GM06990 (cell line): ENCODE measurements at regions not wholly inside any gene's neighbourhood (a gene's known extent, or its start where the extent isn't known, plus 50 kb on each side); places are given as distances from the start of the nearest gene placed in this dataset.

Experiments
- DNase-seq: peaks from one replicate; pipeline ENCODE4 v3.0.0-alpha.2; 2011; ENCODE audit not compliant: insufficient read length; ENCODE audit errors: extremely low read depth
- H3K27me3 ChIP-seq: replicated peaks from 2 replicates; pipeline ENCODE4 v1.6.0; 2011; ENCODE audit warnings: low read length; ENCODE audit not compliant: control insufficient read depth, insufficient read depth
- H3K36me3 ChIP-seq: 2 replicates; pipeline ENCODE4 v1.5.1; 2011; ENCODE audit warnings: low read length; ENCODE audit not compliant: control insufficient read depth, insufficient read depth
- H3K4me3 ChIP-seq: replicated peaks from 2 replicates; pipeline ENCODE4 v1.5.1; 2011; ENCODE audit warnings: low read depth, mild to moderate bottlenecking, control low read depth, low read length
- TF ChIP-seq, protein P1 (sequence below): IDR thresholded peaks from 2 replicates; pipeline ENCODE4 v1.5.1; 2011; ENCODE audit warnings: low read length, control low read depth, mild to moderate bottlenecking, inconsistent platforms; ENCODE audit not compliant: insufficient read depth, poor library complexity, severe bottlenecking

- H3K27me3 ChIP-seq: no peaks in the 10 kb centered on the region
- no peaks in the 10 kb centered on the region for H3K36me3 ChIP-seq
- TF ChIP-seq, protein P1, sequence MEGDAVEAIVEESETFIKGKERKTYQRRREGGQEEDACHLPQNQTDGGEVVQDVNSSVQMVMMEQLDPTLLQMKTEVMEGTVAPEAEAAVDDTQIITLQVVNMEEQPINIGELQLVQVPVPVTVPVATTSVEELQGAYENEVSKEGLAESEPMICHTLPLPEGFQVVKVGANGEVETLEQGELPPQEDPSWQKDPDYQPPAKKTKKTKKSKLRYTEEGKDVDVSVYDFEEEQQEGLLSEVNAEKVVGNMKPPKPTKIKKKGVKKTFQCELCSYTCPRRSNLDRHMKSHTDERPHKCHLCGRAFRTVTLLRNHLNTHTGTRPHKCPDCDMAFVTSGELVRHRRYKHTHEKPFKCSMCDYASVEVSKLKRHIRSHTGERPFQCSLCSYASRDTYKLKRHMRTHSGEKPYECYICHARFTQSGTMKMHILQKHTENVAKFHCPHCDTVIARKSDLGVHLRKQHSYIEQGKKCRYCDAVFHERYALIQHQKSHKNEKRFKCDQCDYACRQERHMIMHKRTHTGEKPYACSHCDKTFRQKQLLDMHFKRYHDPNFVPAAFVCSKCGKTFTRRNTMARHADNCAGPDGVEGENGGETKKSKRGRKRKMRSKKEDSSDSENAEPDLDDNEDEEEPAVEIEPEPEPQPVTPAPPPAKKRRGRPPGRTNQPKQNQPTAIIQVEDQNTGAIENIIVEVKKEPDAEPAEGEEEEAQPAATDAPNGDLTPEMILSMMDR: no peak
- H3K4me3 ChIP-seq: no peak overlapping the region
- DNase-seq: no peak
Measured at GRCh38 chr2:66821168-66821567, 386.2 kb downstream of the MEIS1 start.

DNA sequence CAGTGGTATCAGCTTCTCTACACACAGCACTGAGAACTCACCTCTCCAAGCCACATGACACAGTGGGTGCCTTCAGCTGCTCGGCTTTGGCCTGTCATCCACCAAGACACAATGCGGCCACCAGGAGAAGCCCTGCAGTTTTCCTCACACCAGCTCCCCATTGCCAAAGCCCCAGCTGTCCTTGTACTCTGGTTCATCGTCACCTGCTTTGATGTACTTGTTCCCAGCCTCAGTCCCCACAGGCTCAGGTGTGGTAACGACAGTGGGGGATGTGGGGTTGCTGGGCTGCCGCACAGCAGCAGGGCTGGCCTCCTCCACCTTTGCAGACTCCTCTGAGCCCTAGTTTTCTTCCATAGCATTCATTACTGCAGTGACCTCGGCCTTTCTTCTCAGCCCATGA is 387.3 kb downstream of the MEIS1 start:
- H3K4me3 ChIP-seq: no peak overlapping the region
- DNase-seq: no peak
- no peaks in the 10 kb centered on the region for H3K27me3 ChIP-seq
- TF ChIP-seq, protein P1: no peak
- no peaks in the 10 kb centered on the region for H3K36me3 ChIP-seq

DNA sequence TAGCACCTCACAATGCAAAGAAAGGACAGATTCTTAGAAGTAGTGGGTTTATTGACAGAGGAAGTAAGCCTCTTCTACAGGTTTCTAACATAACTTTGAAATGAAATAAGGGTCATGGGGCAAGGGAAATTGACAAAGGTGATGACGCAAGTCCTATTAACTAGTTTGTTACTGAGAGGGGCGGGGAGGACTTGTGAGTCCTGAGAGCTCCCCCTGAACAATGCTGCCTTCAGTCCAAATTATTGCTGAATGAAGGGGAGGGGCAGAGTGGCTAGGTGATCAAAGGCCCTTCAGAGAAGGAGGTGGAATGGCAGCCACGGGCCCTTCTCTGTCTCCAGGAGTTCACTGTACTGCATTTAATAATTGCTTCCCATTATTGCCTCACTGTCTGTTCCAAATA is 390.0 kb downstream of the MEIS1 start:
- H3K36me3 ChIP-seq: no peaks in the 10 kb centered on the region
- no peak overlapping the region for H3K4me3 ChIP-seq
- TF ChIP-seq, protein P1: no peak
- DNase-seq: no peak
- no peaks in the 10 kb centered on the region for H3K27me3 ChIP-seq

- TF ChIP-seq, protein P1: no peak
- Histone ChIP-seq H3K27me3 (no peaks in the 10 kb centered on the region), H3K4me3 (no peak overlapping the region), H3K36me3 (no peaks in the 10 kb centered on the region)
- DNase-seq: no peak
Measured at GRCh38 chr2:66827851-66828250, 392.9 kb downstream of the MEIS1 start.

DNA sequence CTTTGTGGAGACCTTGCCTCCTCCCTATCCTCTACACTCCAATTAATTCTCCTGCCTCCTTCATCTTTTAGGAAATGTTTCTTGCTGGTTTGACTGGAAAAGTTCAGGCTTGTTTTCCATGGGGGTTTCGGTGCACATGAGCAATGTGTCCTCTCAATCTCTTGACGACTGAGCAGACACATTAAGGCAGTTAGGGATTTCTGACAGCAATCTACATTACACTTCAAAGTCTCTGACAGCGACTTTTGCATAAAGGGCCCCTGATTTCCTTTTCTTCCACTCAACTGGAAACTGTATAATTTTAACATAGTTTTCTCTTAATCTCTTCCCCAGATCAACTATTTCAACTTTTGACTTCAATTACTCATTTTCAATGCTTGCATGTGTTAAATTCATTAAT is 394.0 kb downstream of the MEIS1 start:
- DNase-seq: no peak
- Histone ChIP-seq H3K36me3 (no peaks in the 10 kb centered on the region), H3K27me3 (no peaks in the 10 kb centered on the region), H3K4me3 (no peak overlapping the region)
- TF ChIP-seq, protein P1: no peak

- no peaks in the 10 kb centered on the region for H3K27me3 ChIP-seq
- TF ChIP-seq, protein P1: no peak
- no peaks in the 10 kb centered on the region for H3K36me3 ChIP-seq
- H3K4me3 ChIP-seq: no peak overlapping the region
- no peak for DNase-seq
Measured at GRCh38 chr2:66830881-66831280, 396.0 kb downstream of the MEIS1 start.
